Endothelial cell of umbilical vein (primary cell): ENCODE measurements at regions not wholly inside any gene's neighbourhood (a gene's known extent, or its start where the extent isn't known, plus 50 kb on each side); places are given as distances from the start of the nearest gene placed in this dataset.

Experiments
- BruUV-seq: library from RNA; stranded (reverse); fragments of 400-500 nt; replicated peaks from 2 replicates; lab custom pipeline; 2021; lab: Mats Ljungman, UMichigan
- CTCF ChIA-PET: fragments of 300-600, 350-600 bp; sonication (Branson Sonifier 250); formaldehyde crosslinking; loops from one replicate; lab custom pipeline; 2021; ENCODE audit warnings: antibody characterized with exemption, inconsistent platforms; lab: Charles Lee
- POLR2A ChIA-PET: fragments of 300-600, 350-600 bp; sonication (Branson Sonifier 250); formaldehyde crosslinking; loops from one replicate; lab custom pipeline; 2021; ENCODE audit warnings: antibody characterized with exemption, inconsistent platforms; lab: Charles Lee
- DNase-seq: peaks from one replicate; pipeline ENCODE4 v3.0.0-alpha.2; 2011; ENCODE audit warnings: low read depth, low spot score
- FAIRE-seq: peaks from 2 replicates; lab custom pipeline; 2011; peaks lifted over from hg19 to GRCh38; lab: Jason Lieb, UNC
- H2AFZ ChIP-seq: 2 replicates; pipeline ENCODE4 v1.6.0; 2012; ENCODE audit warnings: low read depth, low read length, control low read depth, inconsistent platforms
- H3K27ac ChIP-seq: 2 replicates; pipeline ENCODE4 v1.5.1; 2011; ENCODE audit warnings: low read depth, mild to moderate bottlenecking, control low read depth, low read length, moderate library complexity; ENCODE audit not compliant: insufficient read depth
- H3K27me3 ChIP-seq, 2 experiments: 2 replicates each; pipeline versions ENCODE4 v1.6.0 to v1.6.1; 2011; ENCODE audit warnings: low read length in 2 of 2, mixed read lengths in 1 of 2; ENCODE audit not compliant: control insufficient read depth in 2 of 2, insufficient read depth in 2 of 2
- H3K36me3 ChIP-seq, 2 experiments: 2 replicates in 1 of 2; 3 replicates in 1 of 2; pipeline ENCODE4 v1.5.1; 2011; ENCODE audit warnings: low read length in 2 of 2, mild to moderate bottlenecking in 1 of 2, moderate library complexity in 1 of 2; ENCODE audit not compliant: control insufficient read depth in 2 of 2, insufficient read depth in 2 of 2; ENCODE audit errors: extremely low read depth in 1 of 2
- H3K4me1 ChIP-seq: 3 replicates; pipeline ENCODE4 v1.5.1; 2011; ENCODE audit warnings: mild to moderate bottlenecking, low read length; ENCODE audit not compliant: control insufficient read depth, insufficient read depth; ENCODE audit errors: extremely low read depth
- H3K4me2 ChIP-seq: 2 replicates; pipeline ENCODE4 v1.6.1; 2011; ENCODE audit warnings: low read length, control low read depth, mixed read lengths; ENCODE audit not compliant: insufficient read depth
- H3K4me3 ChIP-seq, 3 experiments: fragments of 200-600 bp in 1 of 3; sonication (generic), shearing (Covaris generic) in 1 of 3; replicated peaks in 1 of 3; 2 replicates each; pipeline ENCODE4 v1.5.1; 2011 to 2016; ENCODE audit warnings: control low read depth in 3 of 3, low read length in 3 of 3, mild to moderate bottlenecking in 2 of 3, inconsistent platforms in 1 of 3, low read depth in 1 of 3, moderate library complexity in 1 of 3; ENCODE audit not compliant: insufficient read depth in 1 of 3
- H3K79me2 ChIP-seq: 2 replicates; pipeline ENCODE4 v1.6.0; 2012; ENCODE audit warnings: low read length, inconsistent platforms; ENCODE audit not compliant: control insufficient read depth, insufficient read depth
- H3K9ac ChIP-seq: replicated peaks from 2 replicates; pipeline ENCODE3; 2011; ENCODE audit warnings: low read length, control low read depth; ENCODE audit not compliant: insufficient read depth; ENCODE audit errors: extremely low read depth
- H3K9me1 ChIP-seq: replicated peaks from 3 replicates; pipeline ENCODE4 v1.6.0; 2011; ENCODE audit warnings: mild to moderate bottlenecking, low read length; ENCODE audit not compliant: control insufficient read depth, insufficient read depth; ENCODE audit errors: extremely low read depth
- H3K9me3 ChIP-seq: replicated peaks from 2 replicates; pipeline ENCODE4 v1.5.1; 2012; ENCODE audit warnings: low read length, inconsistent platforms; ENCODE audit not compliant: control insufficient read depth, insufficient read depth
- H4K20me1 ChIP-seq: replicated peaks from 2 replicates; pipeline ENCODE3; 2011; ENCODE audit warnings: mild to moderate bottlenecking, low read length; ENCODE audit not compliant: control insufficient read depth, insufficient read depth; ENCODE audit errors: extremely low read depth
- EZH2 ChIP-seq: IDR thresholded peaks from 2 replicates; pipeline ENCODE4 v1.6.1; 2012; ENCODE audit warnings: borderline replicate concordance, low read depth, mild to moderate bottlenecking, moderate library complexity, low read length, inconsistent platforms; ENCODE audit not compliant: severe bottlenecking
- FOS ChIP-seq: IDR thresholded peaks from 2 replicates; pipeline ENCODE4 v1.6.1; 2011; ENCODE audit warnings: mild to moderate bottlenecking, low read length, moderate library complexity, borderline replicate concordance; ENCODE audit not compliant: insufficient read depth
- JUN ChIP-seq: IDR thresholded peaks from 2 replicates; pipeline ENCODE4 v1.6.1; 2011; ENCODE audit warnings: borderline replicate concordance, low read depth; ENCODE audit not compliant: insufficient read length, insufficient read depth
- MYC ChIP-seq: IDR thresholded peaks from one replicate; pipeline ENCODE4 v1.6.1; 2011; ENCODE audit warnings: mild to moderate bottlenecking, low read depth, low read length
- POLR2AphosphoS5 ChIP-seq: IDR thresholded peaks from 2 replicates; pipeline ENCODE4 v1.6.1; 2012; ENCODE audit warnings: low read depth, mild to moderate bottlenecking, control low read depth, low read length, moderate library complexity; ENCODE audit not compliant: insufficient read depth
- dilution Hi-C: fragments of 300-500 bp; cut with MboI; formaldehyde crosslinking; loops from one replicate; pipeline ENCODE4 v1.15.0; 2019; ENCODE audit warnings: low sequenced_read_pairs; ENCODE audit not compliant: extremely low pct_ligation_motif_present
- intact Hi-C: fragments of 100-400 bp; cut with micrococcal nuclease; formaldehyde crosslinking; loops from one replicate; pipeline ENCODE4 v1.10.0; 2022

DNA sequence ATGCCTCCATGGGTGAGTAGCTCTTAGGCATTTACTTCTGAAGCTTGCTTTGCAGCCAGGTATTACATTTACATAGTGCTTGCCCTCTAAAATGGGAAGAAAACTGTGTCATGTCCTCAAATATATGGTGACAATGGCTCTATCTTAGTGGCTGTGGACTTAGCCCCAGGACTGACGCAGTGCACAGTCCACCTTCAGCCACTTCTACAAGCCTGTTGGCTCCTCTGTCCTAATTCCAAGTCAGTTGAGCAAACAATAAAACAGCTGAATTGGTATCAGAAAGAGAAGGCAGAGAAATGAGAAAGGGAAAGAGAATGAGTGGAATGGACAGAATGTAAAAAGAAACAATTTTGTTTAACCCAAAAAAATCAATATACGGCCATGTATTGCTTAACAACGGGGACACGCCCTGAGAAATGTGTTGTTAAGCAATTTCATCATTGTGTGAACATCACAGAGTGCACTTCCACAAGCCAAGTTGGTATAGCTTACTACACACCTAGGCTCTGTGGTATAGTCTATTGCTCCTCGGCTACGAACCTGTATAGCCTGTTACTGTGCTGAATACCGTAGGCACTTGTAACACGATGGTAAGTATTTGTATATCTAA, 93.5 kb downstream of the GRIN2B start:
- Histone ChIP-seq H3K36me3 (no peaks in the 10 kb centered on the region), H3K4me3 (no peak overlapping the region), H4K20me1 (no peaks in the 10 kb centered on the region), H3K4me1 (no peaks in the 10 kb centered on the region), H3K27ac (no peak overlapping the region), H3K79me2 (no peaks in the 10 kb centered on the region), H3K9ac (no peak overlapping the region), H3K27me3 (no peaks in the 10 kb centered on the region), H3K9me3 (no peaks in the 10 kb centered on the region), H3K4me2 (no peak overlapping the region), H2AFZ (no peak overlapping the region), H3K9me1 (no peaks in the 10 kb centered on the region)
- DNase-seq: no peak
- dilution Hi-C loops (no loop called here), intact Hi-C loops (no loop called here)
- TF ChIP-seq JUN (no peak), EZH2 (no peak), POLR2AphosphoS5 (no peak), FOS (no peak)
- no peak for FAIRE-seq
- no TSS peak for BruUV-seq
- POLR2A ChIA-PET: no interaction called here
- CTCF ChIA-PET: no interaction called here

DNA sequence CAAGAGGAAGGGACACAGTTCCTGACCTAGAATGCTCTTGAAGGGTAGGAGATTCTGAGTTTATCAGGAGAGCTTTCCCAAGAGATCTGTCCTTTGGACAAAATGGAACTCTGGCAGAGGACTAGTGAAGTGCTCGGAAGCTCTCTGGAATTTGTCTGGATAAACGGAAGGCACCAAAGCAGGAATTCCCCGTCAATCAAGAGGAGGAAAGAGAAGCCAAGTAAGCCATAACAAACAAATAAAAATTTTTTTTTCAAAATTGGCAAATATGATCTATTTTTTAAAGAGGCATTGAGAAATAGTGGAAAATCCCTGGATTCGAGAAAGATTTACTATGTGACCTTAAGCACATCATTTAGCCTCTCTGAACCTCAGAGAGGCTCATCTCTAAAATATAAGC, 99.2 kb downstream of the GRIN2B start:
- H3K27me3 ChIP-seq: no peaks in the 10 kb centered on the region
- H3K36me3 ChIP-seq: no peaks in the 10 kb centered on the region
- dilution Hi-C loops: no loop called here
- no peaks in the 10 kb centered on the region for H3K79me2 ChIP-seq
- no peak overlapping the region for H3K27ac ChIP-seq
- no peaks in the 10 kb centered on the region for H4K20me1 ChIP-seq
- BruUV-seq: no TSS peak
- no peak for DNase-seq
- H3K4me2 ChIP-seq: no peak overlapping the region
- intact Hi-C loops: no loop called here
- no peak for TF ChIP-seq MYC
- H3K4me3 ChIP-seq: no peak overlapping the region
- ChIA-PET CTCF (no interaction called here), POLR2A (no interaction called here)
- H3K4me1 ChIP-seq: no peaks in the 10 kb centered on the region
- no peak for FAIRE-seq
- no peak overlapping the region for H3K9ac ChIP-seq
- no peaks in the 10 kb centered on the region for H3K9me1 ChIP-seq
- H2AFZ ChIP-seq: no peak overlapping the region
- no peaks in the 10 kb centered on the region for H3K9me3 ChIP-seq
